ENCODE measurements at regions not wholly inside any gene's neighbourhood (a gene's known extent, or its start where the extent isn't known, plus 50 kb on each side); places are given as distances from the start of the nearest gene placed in this dataset.

DNA sequence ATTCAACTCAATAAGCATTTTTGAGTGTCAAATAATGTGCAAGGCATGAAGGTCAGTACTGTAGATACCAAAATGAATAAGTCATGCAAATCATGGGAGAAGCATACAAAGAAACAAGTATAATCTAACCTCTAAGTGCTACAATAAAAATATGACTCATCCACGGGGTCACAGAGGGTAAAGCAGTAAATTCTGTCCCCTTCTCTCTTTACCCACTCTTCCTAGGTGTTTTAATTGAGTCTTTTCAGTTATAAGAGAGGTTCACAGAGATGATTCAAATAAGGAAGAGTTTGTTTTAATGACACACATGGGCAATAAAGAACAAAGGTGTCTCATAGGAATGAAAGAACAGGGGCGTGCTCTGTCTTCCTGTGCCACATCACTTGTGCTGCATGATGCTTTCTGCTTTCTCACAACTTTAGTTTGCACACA, 71.5 kb upstream of the DAAM1 start:
- Histone ChIP-seq H3K79me2 (ENCODE audit: insufficient read depth, low read length) (no peaks in the 10 kb centered on the region), H3K27ac (ENCODE audit: low read length) (no peak overlapping the region), H4K20me1 (ENCODE audit: insufficient read depth, low read length) (no peaks in the 10 kb centered on the region), H2AFZ (ENCODE audit: low read depth, low read length) (no peak overlapping the region), H3K4me3 (ENCODE audit: low read depth in 1 of 2, low read length in 2 of 2) (no peak overlapping the region), H3K4me1 (ENCODE audit: insufficient read depth, low read length) (no peaks in the 10 kb centered on the region), H3K27me3 (ENCODE audit: insufficient read depth, low read length, poor library complexity) (peaks cover 16% of the 10 kb centered on the region), H3K9ac (ENCODE audit: low read depth, low read length) (no peak overlapping the region), H3K36me3 (ENCODE audit: insufficient read depth, low read length) (no peaks in the 10 kb centered on the region), H3K9me3 (ENCODE audit: insufficient read depth, low read length, severe bottlenecking) (no peaks in the 10 kb centered on the region), H3K4me2 (ENCODE audit: insufficient read depth, low read length) (no peak overlapping the region)
- DNase-seq (no peak), ATAC-seq (ENCODE audit: insufficient read depth, low read depth) (no peak)
- no peak for TF ChIP-seq EZH2 (IDR thresholded peaks at IDR 0.05; ENCODE audit: borderline replicate concordance, low read depth, low read length, severe bottlenecking)
- TF ChIP-seq, protein P1, sequence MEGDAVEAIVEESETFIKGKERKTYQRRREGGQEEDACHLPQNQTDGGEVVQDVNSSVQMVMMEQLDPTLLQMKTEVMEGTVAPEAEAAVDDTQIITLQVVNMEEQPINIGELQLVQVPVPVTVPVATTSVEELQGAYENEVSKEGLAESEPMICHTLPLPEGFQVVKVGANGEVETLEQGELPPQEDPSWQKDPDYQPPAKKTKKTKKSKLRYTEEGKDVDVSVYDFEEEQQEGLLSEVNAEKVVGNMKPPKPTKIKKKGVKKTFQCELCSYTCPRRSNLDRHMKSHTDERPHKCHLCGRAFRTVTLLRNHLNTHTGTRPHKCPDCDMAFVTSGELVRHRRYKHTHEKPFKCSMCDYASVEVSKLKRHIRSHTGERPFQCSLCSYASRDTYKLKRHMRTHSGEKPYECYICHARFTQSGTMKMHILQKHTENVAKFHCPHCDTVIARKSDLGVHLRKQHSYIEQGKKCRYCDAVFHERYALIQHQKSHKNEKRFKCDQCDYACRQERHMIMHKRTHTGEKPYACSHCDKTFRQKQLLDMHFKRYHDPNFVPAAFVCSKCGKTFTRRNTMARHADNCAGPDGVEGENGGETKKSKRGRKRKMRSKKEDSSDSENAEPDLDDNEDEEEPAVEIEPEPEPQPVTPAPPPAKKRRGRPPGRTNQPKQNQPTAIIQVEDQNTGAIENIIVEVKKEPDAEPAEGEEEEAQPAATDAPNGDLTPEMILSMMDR (IDR thresholded peaks at IDR 0.05; ENCODE audit: borderline replicate concordance, extremely low read depth, low read length, poor library complexity, severe bottlenecking), result no peak

- no peaks in the 10 kb centered on the region for H3K36me3 ChIP-seq (ENCODE audit: insufficient read depth, low read length)
- H3K4me1 ChIP-seq (ENCODE audit: insufficient read depth, low read length), result no peaks in the 10 kb centered on the region
- no peak overlapping the region for H2AFZ ChIP-seq (ENCODE audit: low read depth, low read length)
- H4K20me1 ChIP-seq (ENCODE audit: insufficient read depth, low read length), result no peaks in the 10 kb centered on the region
- TF ChIP-seq, protein P1 (IDR thresholded peaks at IDR 0.05; ENCODE audit: borderline replicate concordance, extremely low read depth, low read length, poor library complexity, severe bottlenecking), result no peak
- TF ChIP-seq EZH2 (IDR thresholded peaks at IDR 0.05; ENCODE audit: borderline replicate concordance, low read depth, low read length, severe bottlenecking), result no peak
- DNase-seq, result no peak
- H3K4me3 ChIP-seq (ENCODE audit: low read depth in 1 of 2, low read length in 2 of 2), result no peak overlapping the region
- H3K27ac ChIP-seq (ENCODE audit: low read length), result no peak overlapping the region
- no peak overlapping the region for H3K4me2 ChIP-seq (ENCODE audit: insufficient read depth, low read length)
- peaks cover 23% of the 10 kb centered on the region for H3K27me3 ChIP-seq (ENCODE audit: insufficient read depth, low read length, poor library complexity)
- H3K9ac ChIP-seq (ENCODE audit: low read depth, low read length), result no peak overlapping the region
- H3K9me3 ChIP-seq (ENCODE audit: insufficient read depth, low read length, severe bottlenecking), result no peaks in the 10 kb centered on the region
- no peaks in the 10 kb centered on the region for H3K79me2 ChIP-seq (ENCODE audit: insufficient read depth, low read length)
- ATAC-seq (ENCODE audit: insufficient read depth, low read depth), result no peak
Observed at GRCh38 chr14:59117754-59118528, 70.5 kb upstream of the DAAM1 start.

- no peak overlapping the region for H3K27ac ChIP-seq (ENCODE audit: low read length)
- peaks cover 34% of the 10 kb centered on the region for H3K27me3 ChIP-seq (ENCODE audit: insufficient read depth, low read length, poor library complexity)
- H3K4me1 ChIP-seq (ENCODE audit: insufficient read depth, low read length), result no peaks in the 10 kb centered on the region
- H3K4me3 ChIP-seq (ENCODE audit: low read depth in 1 of 2, low read length in 2 of 2), result no peak overlapping the region
- H3K9me3 ChIP-seq (ENCODE audit: insufficient read depth, low read length, severe bottlenecking), result no peaks in the 10 kb centered on the region
- no peaks in the 10 kb centered on the region for H4K20me1 ChIP-seq (ENCODE audit: insufficient read depth, low read length)
- H3K9ac ChIP-seq (ENCODE audit: low read depth, low read length), result no peak overlapping the region
- no peaks in the 10 kb centered on the region for H3K79me2 ChIP-seq (ENCODE audit: insufficient read depth, low read length)
- H2AFZ ChIP-seq (ENCODE audit: low read depth, low read length), result no peak overlapping the region
- H3K36me3 ChIP-seq (ENCODE audit: insufficient read depth, low read length), result no peaks in the 10 kb centered on the region
- DNase-seq (no peak), ATAC-seq (ENCODE audit: insufficient read depth, low read depth) (no peak)
- H3K4me2 ChIP-seq (ENCODE audit: insufficient read depth, low read length), result no peak overlapping the region
- TF ChIP-seq, protein P1 (IDR thresholded peaks at IDR 0.05; ENCODE audit: borderline replicate concordance, extremely low read depth, low read length, poor library complexity, severe bottlenecking), result no peak
- TF ChIP-seq EZH2 (IDR thresholded peaks at IDR 0.05; ENCODE audit: borderline replicate concordance, low read depth, low read length, severe bottlenecking), result no peak
Observed at GRCh38 chr14:59120921-59121320, 67.5 kb upstream of the DAAM1 start.

Data from DND-41 (cell line).